K562 (cell line): ENCODE measurements at regions not wholly inside any gene's neighbourhood (a gene's known extent, or its start where the extent isn't known, plus 50 kb on each side); places are given as distances from the start of the nearest gene placed in this dataset.

Experiments
- ATAC-seq: fragments of 200-7000 bp; cut with Tn5 transposase; 3 replicates; pipeline ENCODE4 v1.9.1; 2020; ENCODE audit warnings: moderate library complexity
- BruUV-seq: library from RNA; stranded (reverse); fragments of 400-500 nt; replicated peaks from 2 replicates; lab custom pipeline; 2021; lab: Mats Ljungman, UMichigan
- CTCF ChIA-PET: fragments of 300-600 bp; formaldehyde crosslinking; extraction: SDS; loops from one replicate; lab custom pipeline; 2021; ENCODE audit warnings: low intra/inter-chr PET ratio; lab: Yijun Ruan, JAX
- POLR2A ChIA-PET: fragments of 300-600, 350-650 bp; sonication (Branson Sonifier 250); formaldehyde crosslinking; extraction: SDS; loops from one replicate; lab custom pipeline; 2021; ENCODE audit warnings: antibody characterized with exemption, inconsistent platforms; lab: Yijun Ruan, JAX
- DNase-seq, 4 experiments: peaks; one replicate each; pipeline versions ENCODE4 v3.0.0 to v3.0.0-alpha.2; 2011 to 2018; ENCODE audit warnings: low spot score in 3 of 4, mixed read lengths in 3 of 4; ENCODE audit errors: extremely low read depth in 1 of 4
- FAIRE-seq: peaks from 2 replicates; lab custom pipeline; 2011; peaks lifted over from hg19 to GRCh38; lab: Jason Lieb, UNC
- H2AFZ ChIP-seq: 2 replicates; pipeline ENCODE4 v1.6.0; 2011; ENCODE audit warnings: low read depth, low read length, control low read depth, inconsistent platforms
- H3K27ac ChIP-seq: fragments of 200-600 bp; 3 replicates; pipeline ENCODE4 v1.8.0; 2011; ENCODE audit warnings: low read depth, mild to moderate bottlenecking, control low read depth, inconsistent platforms, low read length, moderate library complexity, mixed read lengths; ENCODE audit errors: extremely low read depth
- H3K27me3 ChIP-seq, 2 experiments: fragments of 300-600 bp in 1 of 2; 2 replicates in 1 of 2; 3 replicates in 1 of 2; pipeline versions ENCODE4 v1.6.0 to v1.8.0; 2011; ENCODE audit warnings: inconsistent platforms in 2 of 2, low read length in 2 of 2, mild to moderate bottlenecking in 1 of 2, mixed read lengths in 1 of 2, moderate library complexity in 1 of 2; ENCODE audit not compliant: control insufficient read depth in 2 of 2, insufficient read depth in 2 of 2
- H3K36me3 ChIP-seq: fragments of 300-600 bp; 3 replicates; pipeline ENCODE4 v1.8.0; 2011; ENCODE audit warnings: mild to moderate bottlenecking, low read length, inconsistent platforms; ENCODE audit not compliant: control insufficient read depth, insufficient read depth
- H3K4me1 ChIP-seq, 2 experiments: fragments of 200-600 bp in 1 of 2; replicated peaks in 1 of 2; 2 replicates in 1 of 2; 3 replicates in 1 of 2; pipeline versions ENCODE4 v1.5.1 to v1.8.0; 2011; ENCODE audit warnings: inconsistent platforms in 2 of 2, low read length in 2 of 2, mild to moderate bottlenecking in 1 of 2, mixed read lengths in 1 of 2, moderate library complexity in 1 of 2; ENCODE audit not compliant: control insufficient read depth in 2 of 2, insufficient read depth in 2 of 2
- H3K4me2 ChIP-seq: 2 replicates; pipeline ENCODE4 v1.6.1; 2011; ENCODE audit warnings: low read length, control low read depth, inconsistent platforms, mixed read lengths; ENCODE audit not compliant: insufficient read depth
- H3K4me3 ChIP-seq: fragments of 200-600 bp; sonication (generic), shearing (Covaris generic); 2 replicates; pipeline ENCODE4 v1.5.1; 2016; ENCODE audit warnings: control low read depth, inconsistent platforms
- H3K79me2 ChIP-seq: fragments of 200-600 bp; 3 replicates; pipeline ENCODE4 v1.8.0; 2011; ENCODE audit warnings: low read length, inconsistent platforms; ENCODE audit not compliant: control insufficient read depth, insufficient read depth
- H3K9ac ChIP-seq, 2 experiments: 2 replicates each; pipeline versions ENCODE4 v1.6.0 to v1.6.1; 2011; ENCODE audit warnings: low read depth in 2 of 2, low read length in 2 of 2, control low read depth in 1 of 2, inconsistent platforms in 1 of 2, mild to moderate bottlenecking in 1 of 2, mixed read lengths in 1 of 2; ENCODE audit not compliant: insufficient read depth in 1 of 2
- H3K9me1 ChIP-seq: one replicate; pipeline ENCODE4 v1.6.0; 2011; ENCODE audit warnings: inconsistent platforms, mild to moderate bottlenecking, low read length, moderate library complexity; ENCODE audit not compliant: control insufficient read depth, insufficient read depth
- H3K9me3 ChIP-seq: replicated peaks from 2 replicates; pipeline ENCODE4 v1.5.1; 2011; ENCODE audit warnings: low read depth, low read length, inconsistent platforms; ENCODE audit not compliant: control insufficient read depth, insufficient read depth
- H4K20me1 ChIP-seq: replicated peaks from 2 replicates; pipeline ENCODE4 v1.6.1; 2011; ENCODE audit warnings: low read length, inconsistent platforms, mixed read lengths; ENCODE audit not compliant: control insufficient read depth, insufficient read depth
- DACH1 ChIP-seq: fragments of 450-650 bp; IDR thresholded peaks from 2 replicates; pipeline ENCODE4 v1.6.1; 2018; ENCODE audit not compliant: partially characterized antibody
- E2F8 ChIP-seq: fragments of 450-650 bp; IDR thresholded peaks from 2 replicates; pipeline ENCODE4 v1.7.1; 2018; ENCODE audit warnings: mild to moderate bottlenecking, low read depth; ENCODE audit not compliant: partially characterized antibody
- FOXA3 ChIP-seq, 2 experiments: fragments of 450-650 bp in 1 of 2; sonication (generic) in 1 of 2; formaldehyde crosslinking; IDR thresholded peaks in 1 of 2; conservative IDR thresholded peaks in 1 of 2; 2 replicates each; pipeline versions ENCODE4 v1.4.0 to v1.8.0; 2020 to 2022; ENCODE audit warnings: mild to moderate bottlenecking in 2 of 2, missing genetic modification reagents in 1 of 2
- FOXM1 ChIP-seq, 2 experiments: fragments of 450-650 bp in 1 of 2; sonication (generic) in 1 of 2; formaldehyde crosslinking in 1 of 2; IDR thresholded peaks; 2 replicates each; pipeline versions ENCODE4 v1.6.1 to v1.9.0; 2017 to 2022; ENCODE audit warnings: low read depth in 2 of 2, mild to moderate bottlenecking in 2 of 2, missing genetic modification reagents in 1 of 2, moderate library complexity in 1 of 2
- HNRNPH1 ChIP-seq: fragments of 200-400 bp; formaldehyde crosslinking; optimal IDR thresholded peaks from 2 replicates; pipeline ENCODE3; 2017; ENCODE audit warnings: low read depth, mild to moderate bottlenecking, low read length, moderate library complexity
- MBD2 ChIP-seq: sonication (generic); IDR thresholded peaks from 2 replicates; pipeline ENCODE4 v1.6.1; 2016; ENCODE audit warnings: low read depth, borderline replicate concordance
- NR2C2 ChIP-seq, 2 experiments: fragments of 200-800 bp in 1 of 2; sonication (Bioruptor generic) in 1 of 2; sonication (generic) in 1 of 2; formaldehyde crosslinking in 1 of 2; IDR thresholded peaks; 2 replicates each; pipeline versions ENCODE4 v1.6.1 to v1.8.0; 2016 to 2022; ENCODE audit warnings: mild to moderate bottlenecking in 1 of 2, missing compliant biosample characterization in 1 of 2, missing genetic modification characterization in 1 of 2, missing genetic modification reagents in 1 of 2
- RFX7 ChIP-seq: fragments of 250-450 bp; sonication (Bioruptor Pico); IDR thresholded peaks from 2 replicates; pipeline ENCODE4 v1.5.1; 2021; ENCODE audit warnings: mild to moderate bottlenecking
- SMARCA5 ChIP-seq: fragments of 450-650 bp; IDR thresholded peaks from 2 replicates; pipeline ENCODE4 v1.6.1; 2016
- TSC22D4 ChIP-seq: fragments of 450-650 bp; IDR thresholded peaks from 2 replicates; pipeline ENCODE4 v1.6.1; 2016; ENCODE audit warnings: missing genetic modification characterization, missing biosample characterization, control low read depth
- ZNF324 ChIP-seq: fragments of 250-450 bp; sonication (Bioruptor Pico); IDR thresholded peaks from 2 replicates; pipeline ENCODE4 v1.4.0; 2020; ENCODE audit warnings: mild to moderate bottlenecking
- ZNF639 ChIP-seq, 2 experiments: fragments of 200-800 bp in 1 of 2; sonication (Bioruptor generic) in 1 of 2; sonication (generic) in 1 of 2; formaldehyde crosslinking in 1 of 2; IDR thresholded peaks in 1 of 2; conservative IDR thresholded peaks in 1 of 2; 2 replicates each; pipeline versions ENCODE4 v1.5.0 to v1.6.1; 2016 to 2020; ENCODE audit warnings: missing compliant biosample characterization in 1 of 2, missing genetic modification characterization in 1 of 2, missing genetic modification reagents in 1 of 2
- WGBS: fragments of 100-300 bp; shearing (Covaris generic); methylation state at CpG from one replicate; pipeline ENCODE4 v1.1.6; 2016; ENCODE audit warnings: low coverage, mixed read lengths; ENCODE audit not compliant: insufficient coverage; ENCODE audit errors: missing lambda C conversion rate; 5-methylcytosine and 5-hydroxymethylcytosine counted together
- in situ Hi-C: fragments of 300-500 bp; cut with MboI; formaldehyde crosslinking; loops from 4 replicates; pipeline ENCODE4 v1.15.0; 2018; ENCODE audit warnings: inconsistent platforms, mixed read lengths
- intact Hi-C: fragments of 100-400 bp; cut with micrococcal nuclease; formaldehyde crosslinking; loops from 2 replicates; pipeline ENCODE4 v1.14.2; 2022

GRCh38 chr6:145142958-145143357 is 592.4 kb downstream of the EPM2A start (continued):
- no peak for TF ChIP-seq HNRNPH1
- no peak for TF ChIP-seq MBD2
- TF ChIP-seq TSC22D4 (tag): no peak
- no peak for TF ChIP-seq NR2C2 (CRISPR knock-in tag; IDR thresholded peaks at IDR 0.05)
- no peak for TF ChIP-seq NR2C2 (tag; IDR thresholded peaks at IDR 0.05)

- Histone ChIP-seq H3K36me3 (no peaks in the 10 kb centered on the region), H3K9me3 (0 out of 2 replicates have a peak, but pooled peaks cover 2% of the 10 kb centered on the region), H3K9ac (no peak overlapping the region), H4K20me1 (no peaks in the 10 kb centered on the region), H3K4me2 (no peak overlapping the region), H3K4me3 (no peak overlapping the region), H3K79me2 (no peaks in the 10 kb centered on the region), H3K27me3 (no peaks in the 10 kb centered on the region), H3K27ac (no peak overlapping the region), H3K9me1 (no peaks in the 10 kb centered on the region), H3K4me1 (no peaks in the 10 kb centered on the region), H2AFZ (no peak overlapping the region)
- ATAC-seq (no peak), DNase-seq (no peak), FAIRE-seq (no peak)
- WGBS: 0% methylated on average over 3 of the region's 3 CpGs
- intact Hi-C loops: no loop called here
- ChIA-PET POLR2A (no interaction called here), CTCF (no interaction called here)
- in situ Hi-C loops: no loop called here
- BruUV-seq: no TSS peak
- TF ChIP-seq ZNF324 (CRISPR knock-in tag): no peak
- TF ChIP-seq ZNF639 (CRISPR knock-in tag; conservative IDR thresholded peaks at IDR 0.05 in 1 of 2, IDR thresholded peaks at IDR 0.05 in 1 of 2): no peak
- no peak for TF ChIP-seq FOXA3 (CRISPR knock-in tag; conservative IDR thresholded peaks at IDR 0.05 in 1 of 2, IDR thresholded peaks at IDR 0.05 in 1 of 2)
- no peak for TF ChIP-seq SMARCA5
- no peak for TF ChIP-seq E2F8
- no peak for TF ChIP-seq FOXM1 (IDR thresholded peaks at IDR 0.05; ENCODE audit: low read depth)
- TF ChIP-seq FOXM1 (CRISPR knock-in tag; IDR thresholded peaks at IDR 0.05; ENCODE audit: low read depth): no peak
- no peak for TF ChIP-seq DACH1
- no peak for TF ChIP-seq RFX7 (CRISPR knock-in tag)
These were observed 591.9 kb downstream of the EPM2A start for GRCh38 chr6:145143379-145143778.
